ENCODE measurements at regions not wholly inside any gene's neighbourhood (a gene's known extent, or its start where the extent isn't known, plus 50 kb on each side); places are given as distances from the start of the nearest gene placed in this dataset.
"Not testable (repeated sequence)": the region's sequence is repeated elsewhere in the genome, so short reads cannot be mapped to it uniquely, and the experiment has no call there.

- no peak overlapping the region for H3K4me3 ChIP-seq (ENCODE audit: low read depth, low read length)
- DNase-seq (ENCODE audit: low read depth) = no peak
These were observed 51.9 kb upstream of the ALX4 start for GRCh38 chr11:44361813-44362212.

DNA sequence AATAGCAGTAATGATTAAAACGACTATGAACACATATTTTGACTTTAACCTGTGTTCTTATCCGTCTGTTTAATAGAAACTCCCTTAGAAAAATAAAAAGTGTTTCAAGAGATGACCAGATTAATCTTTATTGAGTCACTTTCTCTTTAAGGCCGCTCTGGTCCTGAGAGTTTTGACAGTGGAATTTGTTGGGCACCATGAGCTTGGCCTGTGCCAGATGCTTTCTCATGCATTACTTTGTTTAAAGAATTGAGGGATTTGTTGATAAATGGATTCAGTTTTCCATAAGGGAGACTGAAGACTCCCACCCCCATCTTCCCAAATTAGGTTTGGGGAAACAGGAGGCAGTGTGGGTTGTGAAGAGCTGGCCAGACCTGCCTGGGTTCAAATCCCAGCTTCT is 53.2 kb upstream of the ALX4 start:
- no peak overlapping the region for H3K4me3 ChIP-seq (ENCODE audit: low read depth, low read length)
- no peak for DNase-seq (ENCODE audit: low read depth)

DNA sequence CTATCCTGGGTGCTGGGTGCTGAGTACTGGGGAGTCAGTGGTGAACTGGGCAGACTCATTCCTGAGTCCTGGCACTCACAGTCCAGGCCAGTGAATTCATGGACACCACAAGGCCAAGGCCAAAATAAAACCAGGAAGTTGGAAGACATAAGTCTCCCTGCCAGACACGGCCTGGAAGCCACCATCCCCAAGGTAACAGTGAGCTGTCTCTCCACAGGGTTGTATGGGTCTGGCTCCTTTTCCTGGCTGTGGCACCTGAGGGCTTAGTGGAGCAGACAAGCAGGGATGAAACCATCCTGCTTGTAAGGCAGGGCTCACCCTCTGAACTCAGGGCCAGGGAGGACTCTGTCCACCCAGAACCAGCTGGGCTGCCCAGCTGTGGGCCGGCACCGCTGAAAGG is 54.7 kb upstream of the ALX4 start:
- DNase-seq (ENCODE audit: low read depth) = no peak
- no peak overlapping the region for H3K4me3 ChIP-seq (ENCODE audit: low read depth, low read length)

- DNase-seq (ENCODE audit: low read depth) = no peak
- no peak overlapping the region for H3K4me3 ChIP-seq (ENCODE audit: low read depth, low read length)
These were observed 55.7 kb upstream of the ALX4 start for GRCh38 chr11:44365616-44366015.

GRCh38 chr11:44366026-44366425 is 56.1 kb upstream of the ALX4 start:
- no peak for DNase-seq (ENCODE audit: low read depth)
- H3K4me3 ChIP-seq (ENCODE audit: low read depth, low read length) = no peak overlapping the region

- H3K4me3 ChIP-seq (ENCODE audit: low read depth, low read length) = no peak overlapping the region
- no peak for DNase-seq (ENCODE audit: low read depth)
These were observed 56.8 kb upstream of the ALX4 start for GRCh38 chr11:44366741-44367140.

GRCh38 chr11:44367452-44367851 is 57.5 kb upstream of the ALX4 start:
- H3K4me3 ChIP-seq (ENCODE audit: low read depth, low read length) = no peak overlapping the region
- no peak for DNase-seq (ENCODE audit: low read depth)

DNA sequence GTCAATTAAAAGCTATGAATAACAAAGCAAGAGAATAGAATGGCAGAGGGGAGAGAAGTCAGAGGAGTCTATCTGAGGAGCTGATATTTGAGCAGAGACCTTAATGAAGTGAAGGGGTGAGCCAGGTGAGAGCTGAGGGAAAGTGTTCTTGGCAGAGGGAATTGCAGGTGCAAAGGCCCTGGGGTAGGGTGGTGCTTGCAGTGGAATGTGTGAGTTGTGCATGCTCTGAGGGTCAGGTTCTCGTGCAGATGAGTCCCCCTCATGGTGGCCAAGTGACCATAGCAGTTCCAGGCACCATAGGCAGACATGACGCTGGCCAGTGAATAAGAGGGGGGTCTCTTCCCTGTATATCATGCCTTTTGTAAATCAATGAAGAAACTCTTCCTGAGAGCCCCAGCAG is 58.9 kb upstream of the ALX4 start:
- no peak overlapping the region for H3K4me3 ChIP-seq (ENCODE audit: low read depth, low read length)
- no peak for DNase-seq (ENCODE audit: low read depth)

DNA sequence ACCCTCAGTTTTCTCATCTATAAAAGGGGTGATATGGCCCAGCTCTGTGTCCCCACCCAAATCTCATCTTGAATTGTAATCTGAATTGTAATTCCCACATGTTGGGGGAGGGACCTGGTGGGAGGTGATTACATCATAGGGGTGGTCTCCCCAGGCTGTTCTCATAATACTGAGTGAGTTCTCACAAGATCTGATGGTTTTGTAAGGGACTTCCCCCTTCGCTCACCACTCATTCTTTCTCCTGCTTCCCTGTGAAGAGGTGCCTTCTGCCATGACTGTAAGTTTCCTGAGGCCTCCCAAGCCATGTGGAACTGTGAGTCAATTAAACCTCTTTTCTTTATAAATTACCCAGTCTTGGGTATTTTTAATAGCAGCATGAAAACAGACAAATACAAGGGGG is 61.1 kb upstream of the ALX4 start:
- not testable (repeated sequence) for H3K4me3 ChIP-seq (ENCODE audit: low read depth, low read length); DNase-seq (ENCODE audit: low read depth)

DNA sequence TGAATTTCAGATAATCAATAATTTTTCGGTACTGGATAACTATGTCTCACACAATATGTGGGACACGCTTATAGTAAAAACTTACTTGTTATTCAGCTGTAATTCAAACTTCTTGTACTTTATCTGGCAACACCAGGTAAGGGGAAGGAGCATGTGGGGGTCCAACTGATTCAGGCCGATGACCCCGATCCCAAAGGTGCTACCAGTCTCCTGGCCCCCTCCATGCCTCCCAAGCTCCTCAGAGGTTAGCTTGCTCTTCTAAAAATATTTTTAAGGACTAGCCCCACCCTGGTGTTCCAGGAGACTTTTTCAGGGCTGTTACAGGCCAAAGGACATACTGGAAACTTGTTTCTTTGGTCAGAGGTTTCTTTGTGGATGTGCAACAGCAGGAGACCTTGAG is 61.8 kb upstream of the ALX4 start:
- no peak overlapping the region for H3K4me3 ChIP-seq (ENCODE audit: low read depth, low read length)
- DNase-seq (ENCODE audit: low read depth) = no peak

GRCh38 chr11:44372989-44373388 is 63.0 kb upstream of the ALX4 start:
- H3K4me3 ChIP-seq (ENCODE audit: low read depth, low read length) = no peak overlapping the region
- DNase-seq (ENCODE audit: low read depth) = no peak

DNA sequence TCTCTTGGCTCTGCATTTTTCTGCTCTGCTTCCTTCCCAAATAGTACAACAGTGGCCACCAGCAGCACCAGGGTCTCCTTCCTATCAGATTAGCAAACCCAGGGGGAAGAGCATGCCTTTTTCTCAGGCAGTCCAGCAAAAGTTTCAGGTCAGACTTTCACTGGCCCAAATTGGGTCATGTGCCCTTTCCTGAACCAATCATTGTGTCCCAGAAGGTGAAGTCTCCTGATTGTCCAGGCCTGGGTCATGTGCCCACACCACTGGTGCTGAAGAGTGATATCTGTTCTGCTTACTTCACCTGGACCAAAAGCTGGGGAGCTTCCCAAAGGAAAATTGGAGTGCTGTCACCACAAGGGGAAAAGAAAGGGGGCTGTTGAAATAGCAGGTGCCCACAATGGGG is 64.1 kb upstream of the ALX4 start:
- no peak overlapping the region for H3K4me3 ChIP-seq (ENCODE audit: low read depth, low read length)
- no peak for DNase-seq (ENCODE audit: low read depth)

GRCh38 chr11:44376423-44376822 is 66.5 kb upstream of the ALX4 start:
- DNase-seq (ENCODE audit: low read depth) = no peak
- no peak overlapping the region for H3K4me3 ChIP-seq (ENCODE audit: low read depth, low read length)

DNA sequence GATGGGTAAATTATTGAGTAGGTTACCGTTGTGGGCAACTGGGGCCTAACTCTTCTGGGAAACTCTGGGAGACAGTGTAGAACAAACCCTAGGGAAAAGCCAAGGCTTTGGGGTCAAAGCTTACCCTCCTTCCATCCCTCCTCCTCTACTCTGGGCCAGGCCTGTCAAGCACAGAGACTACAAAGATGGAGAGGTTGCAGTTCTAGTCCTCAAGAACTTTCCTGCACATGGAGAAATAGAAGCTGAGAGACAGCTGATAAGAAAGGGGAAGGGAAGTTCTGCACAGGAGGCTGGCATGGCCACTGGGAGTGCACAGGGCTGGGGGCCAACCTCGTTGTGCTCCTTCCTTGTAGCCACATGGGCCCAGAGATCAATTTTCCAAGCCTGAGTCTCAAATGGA is 67.2 kb upstream of the ALX4 start:
- no peak for DNase-seq (ENCODE audit: low read depth)
- H3K4me3 ChIP-seq (ENCODE audit: low read depth, low read length) = no peak overlapping the region

- H3K4me3 ChIP-seq (ENCODE audit: low read depth, low read length) = no peak overlapping the region
- no peak for DNase-seq (ENCODE audit: low read depth)
These were observed 68.0 kb upstream of the ALX4 start for GRCh38 chr11:44377914-44378321.

GRCh38 chr11:44379141-44380008 is 69.4 kb upstream of the ALX4 start:
- no peak for DNase-seq (ENCODE audit: low read depth)
- no peak overlapping the region for H3K4me3 ChIP-seq (ENCODE audit: low read depth, low read length)

- DNase-seq (ENCODE audit: low read depth) = no peak
- H3K4me3 ChIP-seq (ENCODE audit: low read depth, low read length) = no peak overlapping the region
These were observed 70.0 kb upstream of the ALX4 start for GRCh38 chr11:44380009-44380313.

DNA sequence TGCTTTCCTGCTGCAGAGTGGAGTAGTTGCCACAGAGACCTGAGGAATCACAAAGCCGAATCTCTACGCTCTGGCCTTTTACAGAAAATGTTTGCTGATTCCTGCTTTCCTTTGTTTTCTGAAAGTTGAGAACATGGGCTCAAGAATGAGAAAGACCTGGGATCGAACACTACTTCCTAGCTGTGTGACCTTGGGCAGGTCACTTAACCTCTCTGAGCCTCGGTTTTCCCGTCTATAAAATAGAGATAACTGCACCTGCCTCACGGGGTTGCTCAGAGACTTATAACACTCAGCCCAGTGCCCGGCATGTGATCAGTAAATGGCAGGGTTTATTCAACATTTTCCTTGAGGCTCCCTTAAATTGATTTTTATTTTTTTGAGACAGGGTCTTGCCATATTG is 70.9 kb upstream of the ALX4 start:
- no peak for DNase-seq (ENCODE audit: low read depth)
- no peak overlapping the region for H3K4me3 ChIP-seq (ENCODE audit: low read depth, low read length)

DNA sequence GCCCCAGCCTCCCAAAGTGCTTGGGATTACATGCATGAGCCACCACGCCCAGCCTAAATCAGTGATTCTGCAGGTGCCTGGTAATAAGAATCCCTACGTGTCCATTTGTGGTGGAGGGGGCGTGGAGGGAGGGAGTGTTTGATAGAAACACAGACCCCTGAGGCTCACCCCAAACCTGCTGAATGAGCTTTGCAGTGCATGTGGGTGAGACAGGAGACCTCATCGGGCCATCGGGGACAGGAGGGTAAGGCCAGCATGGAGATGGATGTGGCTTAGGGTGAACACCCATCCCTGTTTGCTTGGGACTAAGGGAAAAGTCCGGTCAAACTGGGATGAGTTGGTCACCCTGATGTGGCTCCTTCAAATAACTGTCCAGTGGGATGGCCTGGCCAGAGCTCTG is 71.3 kb upstream of the ALX4 start:
- DNase-seq (ENCODE audit: low read depth) = no peak
- no peak overlapping the region for H3K4me3 ChIP-seq (ENCODE audit: low read depth, low read length)

GRCh38 chr11:44382118-44382517 is 72.2 kb upstream of the ALX4 start:
- DNase-seq (ENCODE audit: low read depth) = no peak
- no peak overlapping the region for H3K4me3 ChIP-seq (ENCODE audit: low read depth, low read length)

DNA sequence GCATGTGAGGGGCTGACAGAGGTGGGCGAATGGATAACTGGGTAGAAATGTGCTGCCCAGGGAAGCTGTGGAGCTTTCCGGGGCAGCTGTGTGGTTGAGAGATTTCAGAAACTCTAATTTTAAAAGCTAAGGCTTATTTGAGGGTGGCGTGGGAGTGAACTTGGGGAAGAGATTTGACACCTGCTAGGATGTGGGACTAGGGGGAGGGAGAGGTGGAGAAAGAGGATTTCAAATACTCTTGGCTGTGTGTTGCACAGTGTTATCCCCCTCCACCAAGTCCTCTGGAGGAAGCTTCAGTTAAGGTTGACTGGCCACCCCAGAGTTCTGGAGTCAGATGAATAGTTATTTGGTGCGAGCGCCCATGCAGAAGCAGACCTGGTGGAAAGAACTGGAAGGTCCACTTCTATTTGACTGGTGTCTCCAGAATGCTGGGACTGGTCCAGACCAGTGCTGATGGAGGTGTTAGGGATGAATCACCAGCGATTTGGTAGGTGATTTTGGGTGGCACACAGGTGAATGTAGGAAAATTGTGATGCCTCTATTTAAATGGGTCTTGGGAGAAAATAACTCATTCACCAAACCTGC is 72.8 kb upstream of the ALX4 start:
- DNase-seq (ENCODE audit: low read depth) = no peak

More for the DNA sequence above, 72.8 kb upstream of the ALX4 start:
- H3K4me3 ChIP-seq (ENCODE audit: low read depth, low read length) = no peak overlapping the region

Measured in skeletal muscle cell (primary cell).